NT2/D1 (cell line): ENCODE measurements at regions not wholly inside any gene's neighbourhood (a gene's known extent, or its start where the extent isn't known, plus 50 kb on each side); places are given as distances from the start of the nearest gene placed in this dataset.

Experiments
- SUZ12 ChIP-seq: IDR thresholded peaks from 2 replicates; pipeline ENCODE4 v1.6.1; 2011; ENCODE audit not compliant: insufficient read length, insufficient read depth; ENCODE audit errors: extremely low read depth
- YY1 ChIP-seq: IDR thresholded peaks from 2 replicates; pipeline ENCODE4 v1.6.1; 2011; ENCODE audit not compliant: insufficient read length, insufficient read depth

- TF ChIP-seq SUZ12 (no peak), YY1 (no peak)
These were observed 102.7 kb upstream of the CD180 start for GRCh38 chr5:67299231-67299735.
